HFFc6 (cell line): ENCODE measurements at regions not wholly inside any gene's neighbourhood (a gene's known extent, or its start where the extent isn't known, plus 50 kb on each side); places are given as distances from the start of the nearest gene placed in this dataset.
"Not testable (repeated sequence)": the region's sequence is repeated elsewhere in the genome, so short reads cannot be mapped to it uniquely, and the experiment has no call there.

Source experiments
- DNase-seq: peaks from one replicate; pipeline ENCODE4 v3.0.0-alpha.2; 2018
- H3K27ac Mint-ChIP-seq: 2 replicates; pipeline ENCODE4 v1.8.0; 2020; ENCODE audit warnings: mild to moderate bottlenecking, mixed read lengths
- H3K27me3 Mint-ChIP-seq: 2 replicates; pipeline ENCODE4 v1.8.0; 2021; ENCODE audit warnings: mild to moderate bottlenecking, moderate library complexity, mixed read lengths; ENCODE audit not compliant: insufficient read depth
- H3K36me3 Mint-ChIP-seq: 2 replicates; pipeline ENCODE4 v1.8.0; 2021; ENCODE audit warnings: low read depth, mixed read lengths
- H3K4me1 Mint-ChIP-seq: 2 replicates; pipeline ENCODE4 v1.8.0; 2020; ENCODE audit warnings: low read depth, mixed read lengths
- H3K4me3 Mint-ChIP-seq: 2 replicates; pipeline ENCODE4 v1.8.0; 2020; ENCODE audit warnings: mild to moderate bottlenecking, moderate library complexity, mixed read lengths
- H3K9me3 Mint-ChIP-seq: 2 replicates; pipeline ENCODE4 v1.8.0; 2020; ENCODE audit warnings: mild to moderate bottlenecking, mixed read lengths
- CTCF ChIP-seq: fragments of 200-600 bp; sonication (generic); IDR thresholded peaks from 2 replicates; pipeline ENCODE4 v1.5.0; 2021; ENCODE audit warnings: antibody characterized with exemption, mild to moderate bottlenecking

GRCh38 chr5:51162245-51162644 is 221.0 kb upstream of the ISL1 start:
- no peaks in the 10 kb centered on the region for H3K27me3 Mint-ChIP-seq
- no peak overlapping the region for H3K4me3 Mint-ChIP-seq

DNA sequence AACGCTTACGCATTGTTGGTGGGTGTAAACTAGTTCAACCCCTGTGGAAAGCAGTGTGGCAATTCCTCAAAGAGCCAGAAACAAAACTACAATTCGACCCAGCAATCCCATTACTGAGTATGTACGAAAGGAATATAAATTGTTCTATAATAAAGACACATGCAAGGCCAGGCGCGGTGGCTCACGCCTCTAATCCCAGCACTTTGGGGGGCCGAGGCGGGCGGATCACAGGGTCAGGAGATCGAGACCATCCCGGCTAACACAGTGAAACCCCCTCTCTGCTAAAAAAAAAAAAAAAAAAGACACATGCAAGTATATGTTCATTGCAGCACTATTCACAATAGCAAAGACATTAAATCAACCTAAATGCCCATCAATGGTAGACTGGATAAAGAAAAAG is 217.6 kb upstream of the ISL1 start:
- H3K9me3 Mint-ChIP-seq = peaks cover 67% of the 10 kb centered on the region
- DNase-seq, H3K27ac Mint-ChIP-seq, H3K4me3 Mint-ChIP-seq, H3K4me1 Mint-ChIP-seq, H3K27me3 Mint-ChIP-seq, H3K36me3 Mint-ChIP-seq: not testable (repeated sequence)

More at GRCh38 chr5:51162245-51162644, 221.0 kb upstream of the ISL1 start:
- Mint-ChIP-seq H3K4me1 (no peaks in the 10 kb centered on the region), H3K9me3 (peaks cover 61% of the 10 kb centered on the region), H3K36me3 (no peaks in the 10 kb centered on the region), H3K27ac (no peak overlapping the region)
- DNase-seq = no peak
- no peak for TF ChIP-seq CTCF

DNA sequence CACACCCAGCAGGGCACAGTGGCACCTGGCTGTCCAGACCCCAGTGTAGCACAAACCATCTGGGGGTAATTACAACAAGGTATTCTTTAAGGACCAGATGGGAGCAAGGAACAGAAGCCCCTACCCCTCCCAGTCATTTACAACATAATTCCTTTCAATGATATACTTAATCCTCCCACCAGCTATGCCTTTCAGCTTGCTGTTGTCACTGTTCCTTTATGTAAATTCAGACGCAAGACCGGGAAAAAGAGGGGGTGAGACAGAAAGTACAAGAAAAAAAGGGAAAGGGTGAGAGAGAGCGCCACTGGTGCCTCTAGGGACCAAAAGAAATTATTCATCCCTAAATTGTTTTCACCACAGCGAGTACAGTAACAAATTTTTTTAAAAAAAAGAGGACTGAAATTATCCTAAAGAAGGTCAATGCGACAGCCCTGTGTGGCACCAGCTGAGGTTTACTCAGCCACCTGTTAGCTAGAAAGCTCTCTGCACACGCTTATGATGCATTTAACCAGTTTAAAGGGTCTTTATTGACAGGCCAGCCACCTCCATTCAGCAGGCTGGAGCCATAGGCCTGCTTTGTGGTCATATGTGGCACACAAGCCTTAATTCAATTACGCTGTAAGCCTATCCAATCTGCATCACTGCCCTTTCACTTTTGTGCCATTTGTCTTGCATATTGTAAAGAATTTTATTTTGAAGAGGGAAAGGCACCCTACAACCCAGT is 210.2 kb upstream of the ISL1 start:
- peaks cover 14% of the 10 kb centered on the region for H3K9me3 Mint-ChIP-seq
- TF ChIP-seq CTCF = no peak
- no peak overlapping the region for H3K27ac Mint-ChIP-seq
- H3K36me3 Mint-ChIP-seq = no peaks in the 10 kb centered on the region
- no peak overlapping the region for H3K4me3 Mint-ChIP-seq
- H3K4me1 Mint-ChIP-seq = no peaks in the 10 kb centered on the region
- DNase-seq = no peak
- no peaks in the 10 kb centered on the region for H3K27me3 Mint-ChIP-seq

DNA sequence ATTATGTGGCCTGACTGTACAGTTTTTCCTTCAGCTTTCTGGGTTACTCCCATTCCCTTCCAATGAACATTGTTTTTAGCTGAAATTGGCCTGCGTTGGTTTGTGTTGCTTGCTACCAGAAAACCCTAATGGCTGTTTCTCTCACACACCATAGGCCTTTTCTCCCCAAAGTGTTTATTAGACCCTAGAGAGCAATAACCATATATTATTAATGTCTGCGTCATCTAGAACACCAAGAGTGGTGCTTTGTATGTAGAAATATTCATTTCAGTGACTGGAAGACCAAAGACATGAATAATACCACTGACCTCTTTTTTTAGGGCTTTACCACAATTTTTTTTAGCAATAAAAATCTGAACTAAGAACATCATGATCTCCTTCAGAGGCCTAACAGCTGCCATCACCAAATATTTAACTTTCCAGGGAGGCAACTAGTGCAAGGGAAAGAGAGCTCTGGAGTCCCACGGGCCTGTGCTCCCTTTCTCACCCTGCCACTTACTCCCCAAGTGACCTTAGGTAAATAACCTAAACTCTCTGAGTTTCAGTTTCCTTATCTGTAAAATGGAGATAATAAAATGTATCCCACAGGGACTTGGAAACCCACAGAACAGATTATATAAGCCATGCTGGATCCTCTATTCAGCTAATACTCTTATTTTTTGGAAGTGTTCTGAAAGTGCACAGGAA is 201.9 kb upstream of the ISL1 start:
- no peak for TF ChIP-seq CTCF

GRCh38 chr5:51185850-51186329 is 197.4 kb upstream of the ISL1 start:
- H3K9me3 Mint-ChIP-seq = peaks cover 21% of the 10 kb centered on the region
- no peaks in the 10 kb centered on the region for H3K27me3 Mint-ChIP-seq
- no peaks in the 10 kb centered on the region for H3K4me1 Mint-ChIP-seq

More for the DNA sequence above, 201.9 kb upstream of the ISL1 start:
- H3K9me3 Mint-ChIP-seq = peaks cover 26% of the 10 kb centered on the region
- H3K36me3 Mint-ChIP-seq = no peaks in the 10 kb centered on the region
- no peak for DNase-seq
- H3K27ac Mint-ChIP-seq = no peak overlapping the region
- no peak overlapping the region for H3K4me3 Mint-ChIP-seq
- H3K4me1 Mint-ChIP-seq = no peaks in the 10 kb centered on the region
- no peaks in the 10 kb centered on the region for H3K27me3 Mint-ChIP-seq

More at GRCh38 chr5:51185850-51186329, 197.4 kb upstream of the ISL1 start:
- TF ChIP-seq CTCF = no peak
- Mint-ChIP-seq H3K4me3 (no peak overlapping the region), H3K36me3 (no peaks in the 10 kb centered on the region), H3K27ac (no peak overlapping the region)
- no peak for DNase-seq
